K562 (cell line): ENCODE measurements at regions not wholly inside any gene's neighbourhood (a gene's known extent, or its start where the extent isn't known, plus 50 kb on each side); places are given as distances from the start of the nearest gene placed in this dataset.

Experiments used
- RFX1 ChIP-seq: fragments of 450-650 bp; IDR thresholded peaks from 2 replicates; pipeline ENCODE4 v1.6.1; 2016; ENCODE audit warnings: mild to moderate bottlenecking, moderate library complexity
- SNIP1 ChIP-seq: fragments of 450-650 bp; IDR thresholded peaks from 2 replicates; pipeline ENCODE4 v1.7.1; 2017; ENCODE audit warnings: low read depth, mild to moderate bottlenecking
- XRCC4 ChIP-seq: IDR thresholded peaks from one replicate; pipeline ENCODE4 v1.6.1; 2011; ENCODE audit not compliant: insufficient read depth, insufficient read length; ENCODE audit errors: extremely low read depth
- ZNF57 ChIP-seq: fragments of 450-650 bp; formaldehyde crosslinking; IDR thresholded peaks from 2 replicates; pipeline ENCODE4 v1.4.0; 2020; ENCODE audit warnings: mild to moderate bottlenecking, moderate library complexity
- ZNF717 ChIP-seq: fragments of 250-450 bp; sonication (Bioruptor Pico); IDR thresholded peaks from 2 replicates; pipeline ENCODE4 v1.5.0; 2021
- TF ChIP-seq, protein P1 (sequence below): fragments of 250-450 bp; sonication (Bioruptor Pico); IDR thresholded peaks from 2 replicates; pipeline ENCODE4 v1.4.0; 2020
- TF ChIP-seq, protein P2 (sequence below): fragments of 450-650 bp; IDR thresholded peaks from one replicate; pipeline ENCODE4 v1.6.1; 2018; ENCODE audit warnings: mild to moderate bottlenecking, moderate library complexity; ENCODE audit not compliant: partially characterized antibody
- TF ChIP-seq, protein P3 (sequence below): fragments of 250-450 bp; sonication (Bioruptor Pico); IDR thresholded peaks from 2 replicates; pipeline ENCODE4 v1.4.0; 2020; ENCODE audit warnings: mild to moderate bottlenecking, moderate library complexity, borderline replicate concordance
- TF ChIP-seq, protein P4 (sequence below): fragments of 250-450 bp; sonication (Bioruptor Pico); IDR thresholded peaks from 2 replicates; pipeline ENCODE4 v1.5.0; 2020; ENCODE audit warnings: mild to moderate bottlenecking, borderline replicate concordance
- TF ChIP-seq, protein P5 (sequence below): fragments of 200-400 bp; formaldehyde crosslinking; IDR thresholded peaks from 2 replicates; pipeline ENCODE4 v1.6.1; 2017; ENCODE audit warnings: mild to moderate bottlenecking, low read depth, low read length, moderate library complexity

DNA sequence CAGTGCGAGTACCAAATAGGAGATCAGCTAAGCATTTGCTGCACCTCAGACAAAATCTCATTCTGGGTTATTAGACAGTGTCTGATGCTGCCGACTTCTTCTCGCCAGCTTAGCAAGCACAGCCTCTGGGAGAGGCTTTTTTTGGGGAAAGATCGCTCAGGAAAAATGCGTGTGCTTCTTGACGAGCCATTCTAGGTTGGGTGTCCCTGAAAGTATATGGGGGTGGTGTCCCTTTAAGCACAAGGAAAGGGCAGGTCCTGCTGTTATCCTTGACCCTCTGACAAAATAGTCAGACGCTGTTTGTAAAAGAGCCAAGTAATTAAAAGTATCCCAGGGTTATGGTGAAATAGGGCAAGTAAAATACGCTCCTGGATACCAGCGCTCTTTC lies 540.1 kb upstream of the FZD8 start (continued):
- TF ChIP-seq, protein P1, sequence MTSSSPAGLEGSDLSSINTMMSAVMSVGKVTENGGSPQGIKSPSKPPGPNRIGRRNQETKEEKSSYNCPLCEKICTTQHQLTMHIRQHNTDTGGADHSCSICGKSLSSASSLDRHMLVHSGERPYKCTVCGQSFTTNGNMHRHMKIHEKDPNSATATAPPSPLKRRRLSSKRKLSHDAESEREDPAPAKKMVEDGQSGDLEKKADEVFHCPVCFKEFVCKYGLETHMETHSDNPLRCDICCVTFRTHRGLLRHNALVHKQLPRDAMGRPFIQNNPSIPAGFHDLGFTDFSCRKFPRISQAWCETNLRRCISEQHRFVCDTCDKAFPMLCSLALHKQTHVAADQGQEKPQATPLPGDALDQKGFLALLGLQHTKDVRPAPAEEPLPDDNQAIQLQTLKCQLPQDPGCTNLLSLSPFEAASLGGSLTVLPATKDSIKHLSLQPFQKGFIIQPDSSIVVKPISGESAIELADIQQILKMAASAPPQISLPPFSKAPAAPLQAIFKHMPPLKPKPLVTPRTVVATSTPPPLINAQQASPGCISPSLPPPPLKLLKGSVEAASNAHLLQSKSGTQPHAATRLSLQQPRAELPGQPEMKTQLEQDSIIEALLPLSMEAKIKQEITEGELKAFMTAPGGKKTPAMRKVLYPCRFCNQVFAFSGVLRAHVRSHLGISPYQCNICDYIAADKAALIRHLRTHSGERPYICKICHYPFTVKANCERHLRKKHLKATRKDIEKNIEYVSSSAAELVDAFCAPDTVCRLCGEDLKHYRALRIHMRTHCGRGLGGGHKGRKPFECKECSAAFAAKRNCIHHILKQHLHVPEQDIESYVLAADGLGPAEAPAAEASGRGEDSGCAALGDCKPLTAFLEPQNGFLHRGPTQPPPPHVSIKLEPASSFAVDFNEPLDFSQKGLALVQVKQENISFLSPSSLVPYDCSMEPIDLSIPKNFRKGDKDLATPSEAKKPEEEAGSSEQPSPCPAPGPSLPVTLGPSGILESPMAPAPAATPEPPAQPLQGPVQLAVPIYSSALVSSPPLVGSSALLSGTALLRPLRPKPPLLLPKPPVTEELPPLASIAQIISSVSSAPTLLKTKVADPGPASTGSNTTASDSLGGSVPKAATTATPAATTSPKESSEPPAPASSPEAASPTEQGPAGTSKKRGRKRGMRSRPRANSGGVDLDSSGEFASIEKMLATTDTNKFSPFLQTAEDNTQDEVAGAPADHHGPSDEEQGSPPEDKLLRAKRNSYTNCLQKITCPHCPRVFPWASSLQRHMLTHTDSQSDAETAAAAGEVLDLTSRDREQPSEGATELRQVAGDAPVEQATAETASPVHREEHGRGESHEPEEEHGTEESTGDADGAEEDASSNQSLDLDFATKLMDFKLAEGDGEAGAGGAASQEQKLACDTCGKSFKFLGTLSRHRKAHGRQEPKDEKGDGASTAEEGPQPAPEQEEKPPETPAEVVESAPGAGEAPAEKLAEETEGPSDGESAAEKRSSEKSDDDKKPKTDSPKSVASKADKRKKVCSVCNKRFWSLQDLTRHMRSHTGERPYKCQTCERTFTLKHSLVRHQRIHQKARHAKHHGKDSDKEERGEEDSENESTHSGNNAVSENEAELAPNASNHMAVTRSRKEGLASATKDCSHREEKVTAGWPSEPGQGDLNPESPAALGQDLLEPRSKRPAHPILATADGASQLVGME (CRISPR knock-in tag) = no peak
- TF ChIP-seq ZNF717 (CRISPR knock-in tag) (no peak), ZNF57 (CRISPR knock-in tag) (no peak), XRCC4 (no peak), SNIP1 (no peak), RFX1 (no peak)
- TF ChIP-seq, protein P2, sequence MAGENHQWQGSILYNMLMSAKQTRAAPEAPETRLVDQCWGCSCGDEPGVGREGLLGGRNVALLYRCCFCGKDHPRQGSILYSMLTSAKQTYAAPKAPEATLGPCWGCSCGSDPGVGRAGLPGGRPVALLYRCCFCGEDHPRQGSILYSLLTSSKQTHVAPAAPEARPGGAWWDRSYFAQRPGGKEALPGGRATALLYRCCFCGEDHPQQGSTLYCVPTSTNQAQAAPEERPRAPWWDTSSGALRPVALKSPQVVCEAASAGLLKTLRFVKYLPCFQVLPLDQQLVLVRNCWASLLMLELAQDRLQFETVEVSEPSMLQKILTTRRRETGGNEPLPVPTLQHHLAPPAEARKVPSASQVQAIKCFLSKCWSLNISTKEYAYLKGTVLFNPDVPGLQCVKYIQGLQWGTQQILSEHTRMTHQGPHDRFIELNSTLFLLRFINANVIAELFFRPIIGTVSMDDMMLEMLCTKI = no peak
- TF ChIP-seq, protein P3, sequence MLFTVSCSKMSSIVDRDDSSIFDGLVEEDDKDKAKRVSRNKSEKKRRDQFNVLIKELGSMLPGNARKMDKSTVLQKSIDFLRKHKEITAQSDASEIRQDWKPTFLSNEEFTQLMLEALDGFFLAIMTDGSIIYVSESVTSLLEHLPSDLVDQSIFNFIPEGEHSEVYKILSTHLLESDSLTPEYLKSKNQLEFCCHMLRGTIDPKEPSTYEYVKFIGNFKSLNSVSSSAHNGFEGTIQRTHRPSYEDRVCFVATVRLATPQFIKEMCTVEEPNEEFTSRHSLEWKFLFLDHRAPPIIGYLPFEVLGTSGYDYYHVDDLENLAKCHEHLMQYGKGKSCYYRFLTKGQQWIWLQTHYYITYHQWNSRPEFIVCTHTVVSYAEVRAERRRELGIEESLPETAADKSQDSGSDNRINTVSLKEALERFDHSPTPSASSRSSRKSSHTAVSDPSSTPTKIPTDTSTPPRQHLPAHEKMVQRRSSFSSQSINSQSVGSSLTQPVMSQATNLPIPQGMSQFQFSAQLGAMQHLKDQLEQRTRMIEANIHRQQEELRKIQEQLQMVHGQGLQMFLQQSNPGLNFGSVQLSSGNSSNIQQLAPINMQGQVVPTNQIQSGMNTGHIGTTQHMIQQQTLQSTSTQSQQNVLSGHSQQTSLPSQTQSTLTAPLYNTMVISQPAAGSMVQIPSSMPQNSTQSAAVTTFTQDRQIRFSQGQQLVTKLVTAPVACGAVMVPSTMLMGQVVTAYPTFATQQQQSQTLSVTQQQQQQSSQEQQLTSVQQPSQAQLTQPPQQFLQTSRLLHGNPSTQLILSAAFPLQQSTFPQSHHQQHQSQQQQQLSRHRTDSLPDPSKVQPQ (CRISPR knock-in tag) = no peak
- TF ChIP-seq, protein P4, sequence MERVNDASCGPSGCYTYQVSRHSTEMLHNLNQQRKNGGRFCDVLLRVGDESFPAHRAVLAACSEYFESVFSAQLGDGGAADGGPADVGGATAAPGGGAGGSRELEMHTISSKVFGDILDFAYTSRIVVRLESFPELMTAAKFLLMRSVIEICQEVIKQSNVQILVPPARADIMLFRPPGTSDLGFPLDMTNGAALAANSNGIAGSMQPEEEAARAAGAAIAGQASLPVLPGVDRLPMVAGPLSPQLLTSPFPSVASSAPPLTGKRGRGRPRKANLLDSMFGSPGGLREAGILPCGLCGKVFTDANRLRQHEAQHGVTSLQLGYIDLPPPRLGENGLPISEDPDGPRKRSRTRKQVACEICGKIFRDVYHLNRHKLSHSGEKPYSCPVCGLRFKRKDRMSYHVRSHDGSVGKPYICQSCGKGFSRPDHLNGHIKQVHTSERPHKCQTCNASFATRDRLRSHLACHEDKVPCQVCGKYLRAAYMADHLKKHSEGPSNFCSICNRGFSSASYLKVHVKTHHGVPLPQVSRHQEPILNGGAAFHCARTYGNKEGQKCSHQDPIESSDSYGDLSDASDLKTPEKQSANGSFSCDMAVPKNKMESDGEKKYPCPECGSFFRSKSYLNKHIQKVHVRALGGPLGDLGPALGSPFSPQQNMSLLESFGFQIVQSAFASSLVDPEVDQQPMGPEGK = no peak
- TF ChIP-seq, protein P5, sequence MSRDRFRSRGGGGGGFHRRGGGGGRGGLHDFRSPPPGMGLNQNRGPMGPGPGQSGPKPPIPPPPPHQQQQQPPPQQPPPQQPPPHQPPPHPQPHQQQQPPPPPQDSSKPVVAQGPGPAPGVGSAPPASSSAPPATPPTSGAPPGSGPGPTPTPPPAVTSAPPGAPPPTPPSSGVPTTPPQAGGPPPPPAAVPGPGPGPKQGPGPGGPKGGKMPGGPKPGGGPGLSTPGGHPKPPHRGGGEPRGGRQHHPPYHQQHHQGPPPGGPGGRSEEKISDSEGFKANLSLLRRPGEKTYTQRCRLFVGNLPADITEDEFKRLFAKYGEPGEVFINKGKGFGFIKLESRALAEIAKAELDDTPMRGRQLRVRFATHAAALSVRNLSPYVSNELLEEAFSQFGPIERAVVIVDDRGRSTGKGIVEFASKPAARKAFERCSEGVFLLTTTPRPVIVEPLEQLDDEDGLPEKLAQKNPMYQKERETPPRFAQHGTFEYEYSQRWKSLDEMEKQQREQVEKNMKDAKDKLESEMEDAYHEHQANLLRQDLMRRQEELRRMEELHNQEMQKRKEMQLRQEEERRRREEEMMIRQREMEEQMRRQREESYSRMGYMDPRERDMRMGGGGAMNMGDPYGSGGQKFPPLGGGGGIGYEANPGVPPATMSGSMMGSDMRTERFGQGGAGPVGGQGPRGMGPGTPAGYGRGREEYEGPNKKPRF = no peak
